ENCODE measurements at regions not wholly inside any gene's neighbourhood (a gene's known extent, or its start where the extent isn't known, plus 50 kb on each side); places are given as distances from the start of the nearest gene placed in this dataset.
"Not testable (repeated sequence)": the region's sequence is repeated elsewhere in the genome, so short reads cannot be mapped to it uniquely, and the experiment has no call there.

- TF ChIP-seq, protein P1, sequence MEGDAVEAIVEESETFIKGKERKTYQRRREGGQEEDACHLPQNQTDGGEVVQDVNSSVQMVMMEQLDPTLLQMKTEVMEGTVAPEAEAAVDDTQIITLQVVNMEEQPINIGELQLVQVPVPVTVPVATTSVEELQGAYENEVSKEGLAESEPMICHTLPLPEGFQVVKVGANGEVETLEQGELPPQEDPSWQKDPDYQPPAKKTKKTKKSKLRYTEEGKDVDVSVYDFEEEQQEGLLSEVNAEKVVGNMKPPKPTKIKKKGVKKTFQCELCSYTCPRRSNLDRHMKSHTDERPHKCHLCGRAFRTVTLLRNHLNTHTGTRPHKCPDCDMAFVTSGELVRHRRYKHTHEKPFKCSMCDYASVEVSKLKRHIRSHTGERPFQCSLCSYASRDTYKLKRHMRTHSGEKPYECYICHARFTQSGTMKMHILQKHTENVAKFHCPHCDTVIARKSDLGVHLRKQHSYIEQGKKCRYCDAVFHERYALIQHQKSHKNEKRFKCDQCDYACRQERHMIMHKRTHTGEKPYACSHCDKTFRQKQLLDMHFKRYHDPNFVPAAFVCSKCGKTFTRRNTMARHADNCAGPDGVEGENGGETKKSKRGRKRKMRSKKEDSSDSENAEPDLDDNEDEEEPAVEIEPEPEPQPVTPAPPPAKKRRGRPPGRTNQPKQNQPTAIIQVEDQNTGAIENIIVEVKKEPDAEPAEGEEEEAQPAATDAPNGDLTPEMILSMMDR (IDR thresholded peaks at IDR 0.05) = not testable (repeated sequence)
- TF ChIP-seq POLR2A (IDR thresholded peaks at IDR 0.05) = not testable (repeated sequence)
These were observed 209.2 kb downstream of the ANKRD36 start for GRCh38 chr2:97321936-97322713.
